Epithelial cell of proximal tubule (primary cell): ENCODE measurements at regions not wholly inside any gene's neighbourhood (a gene's known extent, or its start where the extent isn't known, plus 50 kb on each side); places are given as distances from the start of the nearest gene placed in this dataset.
A peak's percentile ranks its signal among the peaks of the same experiment; 100 is the strongest.

Experiments used
- DNase-seq: peaks from one replicate; pipeline ENCODE4 v3.0.0-alpha.2; 2011; ENCODE audit warnings: low read depth
- H3K4me3 ChIP-seq: 2 replicates; pipeline ENCODE4 v1.5.1; 2011; ENCODE audit warnings: low read depth, mild to moderate bottlenecking, low read length
- TF ChIP-seq, protein P1 (sequence below): conservative IDR thresholded peaks from 2 replicates; pipeline ENCODE4 v1.5.1; 2012; ENCODE audit warnings: low read depth, mild to moderate bottlenecking, low read length

DNA sequence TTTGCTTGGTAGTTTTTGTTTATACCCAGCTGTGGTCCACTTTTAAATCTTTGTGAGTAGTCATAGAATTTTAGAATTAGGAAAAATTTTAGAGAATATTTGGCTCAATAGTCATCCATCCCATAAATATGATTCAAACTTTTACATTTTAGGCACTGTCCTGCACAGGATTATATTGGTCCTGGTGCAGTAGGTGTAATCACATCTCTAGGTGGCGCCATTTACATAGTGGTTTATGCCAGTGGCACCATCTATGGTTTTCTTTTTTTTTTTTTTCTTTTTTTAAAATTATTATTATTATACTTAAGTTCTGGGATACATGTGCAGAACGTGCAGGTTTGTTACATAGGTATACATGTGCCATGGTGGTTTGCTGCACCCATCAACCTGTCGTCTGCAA is 260.7 kb upstream of the KCNN2 start:
- no peak for DNase-seq
- TF ChIP-seq, protein P1, sequence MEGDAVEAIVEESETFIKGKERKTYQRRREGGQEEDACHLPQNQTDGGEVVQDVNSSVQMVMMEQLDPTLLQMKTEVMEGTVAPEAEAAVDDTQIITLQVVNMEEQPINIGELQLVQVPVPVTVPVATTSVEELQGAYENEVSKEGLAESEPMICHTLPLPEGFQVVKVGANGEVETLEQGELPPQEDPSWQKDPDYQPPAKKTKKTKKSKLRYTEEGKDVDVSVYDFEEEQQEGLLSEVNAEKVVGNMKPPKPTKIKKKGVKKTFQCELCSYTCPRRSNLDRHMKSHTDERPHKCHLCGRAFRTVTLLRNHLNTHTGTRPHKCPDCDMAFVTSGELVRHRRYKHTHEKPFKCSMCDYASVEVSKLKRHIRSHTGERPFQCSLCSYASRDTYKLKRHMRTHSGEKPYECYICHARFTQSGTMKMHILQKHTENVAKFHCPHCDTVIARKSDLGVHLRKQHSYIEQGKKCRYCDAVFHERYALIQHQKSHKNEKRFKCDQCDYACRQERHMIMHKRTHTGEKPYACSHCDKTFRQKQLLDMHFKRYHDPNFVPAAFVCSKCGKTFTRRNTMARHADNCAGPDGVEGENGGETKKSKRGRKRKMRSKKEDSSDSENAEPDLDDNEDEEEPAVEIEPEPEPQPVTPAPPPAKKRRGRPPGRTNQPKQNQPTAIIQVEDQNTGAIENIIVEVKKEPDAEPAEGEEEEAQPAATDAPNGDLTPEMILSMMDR, result peak; percentile 67
- no peak overlapping the region for H3K4me3 ChIP-seq

DNA sequence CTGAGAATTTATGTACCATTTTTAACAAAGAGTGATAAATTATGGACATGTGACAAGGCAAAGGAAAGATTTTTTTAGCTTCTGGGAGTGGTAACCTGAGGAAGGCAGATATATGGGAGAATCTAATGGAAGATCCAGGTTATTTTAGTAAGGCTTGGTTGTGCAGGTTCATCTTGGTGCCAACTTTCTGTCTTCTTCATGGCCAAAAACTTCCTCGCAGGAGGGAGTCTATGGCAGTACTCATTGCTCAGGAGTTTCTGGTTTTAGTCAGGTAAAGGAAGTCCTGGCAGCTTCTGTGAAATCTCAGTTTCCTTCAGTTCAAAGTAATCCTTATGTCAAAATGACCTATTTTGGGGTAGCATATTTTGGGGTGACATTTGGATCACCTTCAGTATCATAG is 248.3 kb upstream of the KCNN2 start:
- no peak overlapping the region for H3K4me3 ChIP-seq
- DNase-seq, result no peak
- TF ChIP-seq, protein P1, result no peak

DNA sequence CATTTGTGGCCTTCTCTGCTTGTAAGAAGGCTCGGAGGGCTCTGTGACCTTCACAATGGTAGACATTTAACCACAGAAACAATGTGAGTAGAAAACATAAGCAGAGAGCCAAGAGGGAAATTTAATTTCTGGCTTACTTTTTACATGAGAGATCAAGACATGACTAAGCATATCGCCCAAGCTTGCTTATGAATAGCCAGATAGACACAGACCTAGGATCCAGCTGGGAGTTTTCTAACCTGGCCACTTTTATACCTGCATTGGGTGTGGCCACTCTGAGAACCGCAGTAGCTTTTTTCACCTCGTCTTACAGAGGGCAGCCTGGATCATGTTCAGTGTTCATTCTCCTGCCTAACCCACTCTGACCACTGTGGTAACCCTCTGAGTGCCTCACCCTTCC is 244.9 kb upstream of the KCNN2 start:
- TF ChIP-seq, protein P1, result no peak
- H3K4me3 ChIP-seq, result no peak overlapping the region
- no peak for DNase-seq

DNA sequence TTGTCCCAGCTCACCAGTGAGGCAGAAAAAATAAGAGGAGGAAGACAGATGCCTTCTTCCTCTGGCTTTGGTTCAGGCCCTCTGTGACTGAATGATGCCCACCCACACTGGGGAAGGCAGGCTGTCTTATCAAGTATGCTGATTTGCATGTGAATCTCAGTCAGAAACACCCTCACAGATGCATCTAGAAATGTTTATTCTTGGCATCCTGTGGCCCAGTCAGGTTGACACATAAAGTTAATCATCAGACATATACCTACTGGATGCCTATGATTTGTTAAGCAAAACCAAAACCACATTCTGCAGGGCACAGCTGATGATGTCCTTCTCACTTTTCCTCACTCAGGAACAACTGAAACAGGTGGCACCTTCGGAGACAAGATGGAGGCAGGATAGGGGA is 243.4 kb upstream of the KCNN2 start:
- TF ChIP-seq, protein P1, result no peak
- no peak for DNase-seq
- no peak overlapping the region for H3K4me3 ChIP-seq

DNA sequence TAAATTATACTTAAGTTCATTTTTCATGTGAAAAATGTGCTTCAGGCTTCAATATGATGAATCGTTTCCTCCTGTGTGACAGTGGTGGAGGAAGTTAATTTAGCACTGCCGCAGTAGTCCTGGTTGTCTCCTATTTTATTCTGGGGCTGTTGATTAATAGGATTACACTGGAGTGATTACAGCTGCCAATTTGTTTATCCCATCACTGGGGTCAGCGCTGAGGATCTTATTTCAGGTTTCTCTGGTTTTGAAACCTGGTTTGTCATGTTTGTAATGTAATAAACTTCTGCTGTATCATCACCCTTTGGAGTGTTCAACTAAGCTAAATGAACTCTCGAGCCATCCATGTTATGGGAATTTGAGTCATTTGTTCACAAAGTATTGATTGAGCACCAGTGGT is 241.7 kb upstream of the KCNN2 start:
- DNase-seq, result no peak
- TF ChIP-seq, protein P1, result no peak
- no peak overlapping the region for H3K4me3 ChIP-seq

DNA sequence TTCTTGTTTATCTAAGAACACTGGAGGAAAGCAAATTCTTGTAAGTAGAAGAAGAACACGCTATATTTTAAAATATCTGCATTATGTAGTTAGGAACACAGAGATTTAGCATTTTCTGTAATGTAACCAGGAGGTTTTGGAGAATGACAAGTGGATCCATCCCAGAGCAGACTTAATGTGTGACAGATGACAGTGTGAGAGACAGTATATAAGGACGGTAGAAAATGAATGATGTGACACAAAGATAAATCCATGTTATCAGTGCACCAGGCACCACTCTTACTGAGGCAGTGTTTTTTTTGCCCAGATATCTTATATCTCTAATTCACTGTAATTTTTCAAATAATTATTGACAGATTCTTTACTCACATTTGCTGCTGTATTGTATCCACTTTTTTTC is 239.0 kb upstream of the KCNN2 start:
- no peak for DNase-seq
- TF ChIP-seq, protein P1, result no peak
- H3K4me3 ChIP-seq, result no peak overlapping the region

DNA sequence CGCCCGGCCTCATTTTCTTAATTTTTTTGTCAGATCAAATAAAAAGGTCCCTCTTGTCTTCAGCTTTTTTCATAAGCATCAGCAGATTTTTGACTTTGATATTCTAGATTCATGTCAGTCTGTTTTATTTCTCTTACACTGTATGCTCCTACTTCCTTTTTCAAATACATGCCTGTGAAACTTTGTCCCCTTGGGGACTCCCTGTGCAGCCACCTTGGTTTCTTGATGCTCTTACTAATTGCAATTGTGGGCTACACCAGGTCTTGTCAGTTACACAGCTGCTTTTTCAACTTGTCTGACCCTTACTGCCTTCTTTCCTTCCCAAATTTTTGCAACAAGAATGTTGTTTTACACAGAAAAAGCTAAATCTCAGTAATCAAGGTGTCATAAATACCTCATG is 238.2 kb upstream of the KCNN2 start:
- TF ChIP-seq, protein P1, result no peak
- H3K4me3 ChIP-seq, result no peak overlapping the region
- no peak for DNase-seq
